ENCODE measurements at regions not wholly inside any gene's neighbourhood (a gene's known extent, or its start where the extent isn't known, plus 50 kb on each side); places are given as distances from the start of the nearest gene placed in this dataset.

DNA sequence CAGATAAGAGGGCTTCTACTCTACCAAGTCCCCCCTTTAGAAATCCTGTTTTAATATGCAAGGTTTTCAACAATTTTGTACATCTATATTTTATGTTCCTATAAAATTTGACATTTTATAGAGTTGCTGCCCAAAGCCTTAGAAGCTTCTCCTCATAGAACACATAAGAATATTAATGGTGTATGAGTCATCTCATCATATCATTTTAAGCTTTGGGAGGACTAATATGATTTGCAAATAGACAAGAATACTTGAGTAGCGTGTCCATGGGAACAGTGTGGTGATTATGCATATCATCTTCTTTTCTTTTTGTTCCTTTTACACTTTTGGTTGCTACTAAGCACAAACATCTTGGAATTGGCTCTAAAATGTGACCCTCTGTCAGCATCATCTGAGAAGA is 56.7 kb upstream of the HUWE1 start:
- H3K27me3 Mint-ChIP-seq (ENCODE audit: insufficient read depth) = no peaks in the 10 kb centered on the region
- H3K4me1 Mint-ChIP-seq = peaks cover 2% of the 10 kb centered on the region
- H3K4me3 Mint-ChIP-seq = no peak overlapping the region
- DNase-seq = no peak
- TF ChIP-seq, protein P1, sequence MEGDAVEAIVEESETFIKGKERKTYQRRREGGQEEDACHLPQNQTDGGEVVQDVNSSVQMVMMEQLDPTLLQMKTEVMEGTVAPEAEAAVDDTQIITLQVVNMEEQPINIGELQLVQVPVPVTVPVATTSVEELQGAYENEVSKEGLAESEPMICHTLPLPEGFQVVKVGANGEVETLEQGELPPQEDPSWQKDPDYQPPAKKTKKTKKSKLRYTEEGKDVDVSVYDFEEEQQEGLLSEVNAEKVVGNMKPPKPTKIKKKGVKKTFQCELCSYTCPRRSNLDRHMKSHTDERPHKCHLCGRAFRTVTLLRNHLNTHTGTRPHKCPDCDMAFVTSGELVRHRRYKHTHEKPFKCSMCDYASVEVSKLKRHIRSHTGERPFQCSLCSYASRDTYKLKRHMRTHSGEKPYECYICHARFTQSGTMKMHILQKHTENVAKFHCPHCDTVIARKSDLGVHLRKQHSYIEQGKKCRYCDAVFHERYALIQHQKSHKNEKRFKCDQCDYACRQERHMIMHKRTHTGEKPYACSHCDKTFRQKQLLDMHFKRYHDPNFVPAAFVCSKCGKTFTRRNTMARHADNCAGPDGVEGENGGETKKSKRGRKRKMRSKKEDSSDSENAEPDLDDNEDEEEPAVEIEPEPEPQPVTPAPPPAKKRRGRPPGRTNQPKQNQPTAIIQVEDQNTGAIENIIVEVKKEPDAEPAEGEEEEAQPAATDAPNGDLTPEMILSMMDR (conservative IDR thresholded peaks at IDR 0.05) = no peak
- Histone ChIP-seq H3K9me3 (ENCODE audit: control insufficient read depth, low read length) (no peaks in the 10 kb centered on the region), H3K9ac (ENCODE audit: extremely low read depth, low read length, poor library complexity, severe bottlenecking) (no peak overlapping the region), H3K27ac (ENCODE audit: low read depth, low read length) (no peak overlapping the region), H3K27me3 (ENCODE audit: control insufficient read depth, insufficient read depth, low read length, poor library complexity, severe bottlenecking) (no peaks in the 10 kb centered on the region), H3K4me1 (ENCODE audit: control insufficient read depth, insufficient read depth, low read length) (no peaks in the 10 kb centered on the region), H3K36me3 (ENCODE audit: control insufficient read depth, insufficient read depth, low read length) (no peaks in the 10 kb centered on the region), H3K4me3 (ENCODE audit: low read length) (no peak overlapping the region)
- WGBS, 2 experiments (ENCODE audit: insufficient coverage in 1 of 2, insufficient read length in 1 of 2) = 100% methylated on average over 1 of the region's 1 CpG
- H3K36me3 Mint-ChIP-seq (ENCODE audit: low read depth) = no peaks in the 10 kb centered on the region
- no peak overlapping the region for H3K27ac Mint-ChIP-seq
- peaks cover 43% of the 10 kb centered on the region for H3K9me3 Mint-ChIP-seq

DNA sequence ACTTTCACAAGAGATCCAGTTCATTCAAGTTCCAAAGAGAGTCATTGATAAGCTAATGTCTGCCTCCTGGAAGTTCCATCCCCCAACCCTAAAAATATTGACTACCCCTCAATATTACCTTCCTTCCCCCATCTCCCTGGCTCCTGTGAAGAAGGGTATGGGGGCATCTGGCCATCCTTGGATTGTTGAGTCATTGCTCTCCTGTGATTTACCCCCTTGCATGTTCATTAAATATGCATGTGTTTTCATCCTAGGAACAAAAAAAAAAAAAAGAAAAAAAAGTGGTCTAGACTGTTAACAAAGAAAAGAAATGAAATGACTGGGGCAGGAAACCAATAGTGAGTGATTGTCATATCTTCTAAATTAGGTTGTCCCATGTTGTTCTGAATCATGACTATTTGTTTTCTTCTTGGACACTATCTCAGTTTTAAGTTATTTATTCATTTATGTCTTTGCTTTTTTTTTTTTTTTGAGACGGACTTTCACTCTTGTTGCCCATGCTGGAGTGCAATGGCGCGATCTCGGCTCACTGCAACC is 51.9 kb upstream of the HUWE1 start:
- Histone ChIP-seq H3K27me3 (ENCODE audit: control insufficient read depth, insufficient read depth, low read length, poor library complexity, severe bottlenecking) (no peaks in the 10 kb centered on the region), H3K36me3 (ENCODE audit: control insufficient read depth, insufficient read depth, low read length) (no peaks in the 10 kb centered on the region), H3K27ac (ENCODE audit: low read depth, low read length) (no peak overlapping the region), H3K9ac (ENCODE audit: extremely low read depth, low read length, poor library complexity, severe bottlenecking) (no peak overlapping the region), H3K4me1 (ENCODE audit: control insufficient read depth, insufficient read depth, low read length) (no peaks in the 10 kb centered on the region), H3K4me3 (ENCODE audit: low read length) (no peak overlapping the region), H3K9me3 (ENCODE audit: control insufficient read depth, low read length) (no peaks in the 10 kb centered on the region)
- peaks cover 47% of the 10 kb centered on the region for H3K9me3 Mint-ChIP-seq
- peaks cover 4% of the 10 kb centered on the region for H3K4me1 Mint-ChIP-seq
- no CpG with 5 or more reads among the region's 4 CpGs for WGBS, 2 experiments (ENCODE audit: insufficient coverage in 1 of 2, insufficient read length in 1 of 2)
- DNase-seq = no peak
- H3K36me3 Mint-ChIP-seq (ENCODE audit: low read depth) = no peaks in the 10 kb centered on the region
- TF ChIP-seq, protein P1 (conservative IDR thresholded peaks at IDR 0.05) = no peak
- no peak overlapping the region for H3K4me3 Mint-ChIP-seq
- H3K27ac Mint-ChIP-seq = no peak overlapping the region
- no peaks in the 10 kb centered on the region for H3K27me3 Mint-ChIP-seq (ENCODE audit: insufficient read depth)

Measured in endodermal cell (in vitro differentiated cells).